ENCODE measurements at regions not wholly inside any gene's neighbourhood (a gene's known extent, or its start where the extent isn't known, plus 50 kb on each side); places are given as distances from the start of the nearest gene placed in this dataset.

DNA sequence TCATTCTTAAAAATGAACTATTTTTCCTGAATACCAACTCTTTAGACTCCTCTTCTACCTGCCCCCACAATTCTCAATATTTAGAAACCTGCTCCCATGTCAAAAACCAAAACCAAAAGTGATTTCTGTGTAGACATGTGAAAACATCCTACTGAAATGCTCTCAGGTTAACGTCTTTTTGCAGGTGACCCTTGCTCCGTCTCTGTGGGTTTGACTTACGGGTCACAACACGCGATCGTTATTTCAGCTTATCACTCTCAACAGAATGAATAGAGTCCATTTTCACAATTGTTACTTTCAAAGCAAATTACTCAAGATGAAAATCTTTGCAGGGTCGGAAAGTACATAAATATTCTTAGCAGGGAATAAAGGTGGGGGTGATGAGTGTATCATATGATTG lies 456.3 kb upstream of the SGCD start:
- intact Hi-C loops (cut with micrococcal nuclease), result no loop called here
- Histone ChIP-seq H3K27ac (ENCODE audit: insufficient read depth, low read depth, low read length) (no peak overlapping the region), H3K4me1 (ENCODE audit: control insufficient read depth, extremely low read depth, insufficient read depth, low read length) (no peaks in the 10 kb centered on the region), H3K36me3 (ENCODE audit: control insufficient read depth in 2 of 2, extremely low read depth in 1 of 2, insufficient read depth in 2 of 2, low read length in 2 of 2) (no peaks in the 10 kb centered on the region), H3K79me2 (ENCODE audit: control insufficient read depth, insufficient read depth, low read length) (no peaks in the 10 kb centered on the region), H3K27me3 (ENCODE audit: control insufficient read depth in 2 of 2, insufficient read depth in 2 of 2, low read length in 2 of 2) (no peaks in the 10 kb centered on the region), H3K4me3 (replicated peaks in 1 of 3; ENCODE audit: insufficient read depth in 1 of 3, low read depth in 1 of 3, low read length in 3 of 3) (no peak overlapping the region), H4K20me1 (replicated peaks; ENCODE audit: control insufficient read depth, extremely low read depth, insufficient read depth, low read length) (no peaks in the 10 kb centered on the region), H3K9me3 (replicated peaks; ENCODE audit: control insufficient read depth, insufficient read depth, low read length) (peaks cover 3% of the 10 kb centered on the region), H2AFZ (ENCODE audit: low read depth, low read length) (no peak overlapping the region), H3K4me2 (ENCODE audit: insufficient read depth, low read length) (no peak overlapping the region), H3K9ac (replicated peaks; ENCODE audit: extremely low read depth, insufficient read depth, low read length) (no peak overlapping the region), H3K9me1 (replicated peaks; ENCODE audit: control insufficient read depth, extremely low read depth, insufficient read depth, low read length) (no peaks in the 10 kb centered on the region)
- ChIA-PET POLR2A (no interaction called here), CTCF (no interaction called here)
- no TSS peak for BruUV-seq (replicated peaks)
- dilution Hi-C loops (cut with MboI; ENCODE audit: extremely low pct_ligation_motif_present, low sequenced_read_pairs), result no loop called here
- FAIRE-seq, result no peak
- no peak for TF ChIP-seq POLR2AphosphoS5 (IDR thresholded peaks at IDR 0.05; ENCODE audit: insufficient read depth, low read depth, low read length)
- TF ChIP-seq MAX (IDR thresholded peaks at IDR 0.05; ENCODE audit: insufficient read depth, insufficient read length), result no peak
- no peak for TF ChIP-seq FOS (IDR thresholded peaks at IDR 0.05; ENCODE audit: borderline replicate concordance, insufficient read depth, low read length)
- TF ChIP-seq, protein P1, sequence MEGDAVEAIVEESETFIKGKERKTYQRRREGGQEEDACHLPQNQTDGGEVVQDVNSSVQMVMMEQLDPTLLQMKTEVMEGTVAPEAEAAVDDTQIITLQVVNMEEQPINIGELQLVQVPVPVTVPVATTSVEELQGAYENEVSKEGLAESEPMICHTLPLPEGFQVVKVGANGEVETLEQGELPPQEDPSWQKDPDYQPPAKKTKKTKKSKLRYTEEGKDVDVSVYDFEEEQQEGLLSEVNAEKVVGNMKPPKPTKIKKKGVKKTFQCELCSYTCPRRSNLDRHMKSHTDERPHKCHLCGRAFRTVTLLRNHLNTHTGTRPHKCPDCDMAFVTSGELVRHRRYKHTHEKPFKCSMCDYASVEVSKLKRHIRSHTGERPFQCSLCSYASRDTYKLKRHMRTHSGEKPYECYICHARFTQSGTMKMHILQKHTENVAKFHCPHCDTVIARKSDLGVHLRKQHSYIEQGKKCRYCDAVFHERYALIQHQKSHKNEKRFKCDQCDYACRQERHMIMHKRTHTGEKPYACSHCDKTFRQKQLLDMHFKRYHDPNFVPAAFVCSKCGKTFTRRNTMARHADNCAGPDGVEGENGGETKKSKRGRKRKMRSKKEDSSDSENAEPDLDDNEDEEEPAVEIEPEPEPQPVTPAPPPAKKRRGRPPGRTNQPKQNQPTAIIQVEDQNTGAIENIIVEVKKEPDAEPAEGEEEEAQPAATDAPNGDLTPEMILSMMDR (IDR thresholded peaks at IDR 0.05; ENCODE audit: extremely low read depth in 1 of 2, insufficient read depth in 1 of 2, low read depth in 1 of 2, low read length in 2 of 2), result no peak
- no peak for TF ChIP-seq JUN (IDR thresholded peaks at IDR 0.05; ENCODE audit: borderline replicate concordance, insufficient read depth, insufficient read length, low read depth)
- TF ChIP-seq POLR2A (IDR thresholded peaks at IDR 0.05; ENCODE audit: low read depth, low read length), result no peak
- TF ChIP-seq GATA2 (IDR thresholded peaks at IDR 0.05; ENCODE audit: insufficient read depth, insufficient read length, low read depth, low read length), result no peak
- DNase-seq (ENCODE audit: low read depth, low spot score), result no peak

Measured in endothelial cell of umbilical vein (primary cell).